ENCODE measurements at regions not wholly inside any gene's neighbourhood (a gene's known extent, or its start where the extent isn't known, plus 50 kb on each side); places are given as distances from the start of the nearest gene placed in this dataset.

DNA sequence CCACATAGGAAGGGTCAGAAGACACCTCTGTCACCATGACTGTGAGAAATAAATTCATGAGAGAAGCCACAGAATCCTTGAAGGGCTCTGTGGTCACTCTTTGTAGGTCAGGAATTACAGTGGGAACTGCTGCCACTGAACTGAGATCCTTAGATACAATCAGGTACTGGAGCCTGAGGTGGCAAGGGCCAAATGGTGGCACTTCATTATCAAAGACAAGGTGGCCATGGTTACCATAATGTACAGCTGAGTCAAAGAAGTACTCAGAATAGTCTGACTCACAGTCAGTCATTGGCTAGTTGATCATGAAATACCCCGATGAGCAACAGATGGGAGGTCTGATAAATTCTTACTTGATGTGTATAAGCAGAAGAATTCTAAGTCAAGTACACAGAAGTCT, 131.9 kb downstream of the RTL3 start:
- in situ Hi-C loops (cut with MboI), result no loop called here
- Histone ChIP-seq H3K27me3 (ENCODE audit: control insufficient read depth in 2 of 2, insufficient read depth in 2 of 2, low read length in 2 of 2) (no peaks in the 10 kb centered on the region), H2AFZ (ENCODE audit: low read depth, low read length) (no peak overlapping the region), H3K9me1 (ENCODE audit: control insufficient read depth, insufficient read depth, low read length) (no peaks in the 10 kb centered on the region), H3K9ac (ENCODE audit: insufficient read depth in 1 of 2, low read depth in 2 of 2, low read length in 2 of 2) (no peak overlapping the region), H3K79me2 (ENCODE audit: control insufficient read depth, insufficient read depth, low read length) (no peaks in the 10 kb centered on the region), H3K36me3 (ENCODE audit: control insufficient read depth, insufficient read depth, low read length) (no peaks in the 10 kb centered on the region), H4K20me1 (replicated peaks; ENCODE audit: control insufficient read depth, insufficient read depth, low read length) (no peaks in the 10 kb centered on the region), H3K9me3 (replicated peaks; ENCODE audit: control insufficient read depth, insufficient read depth, low read depth, low read length) (no peaks in the 10 kb centered on the region), H3K4me3 (no peak overlapping the region), H3K4me1 (replicated peaks in 1 of 2; ENCODE audit: control insufficient read depth in 2 of 2, insufficient read depth in 2 of 2, low read length in 2 of 2) (no peaks in the 10 kb centered on the region), H3K4me2 (ENCODE audit: insufficient read depth, low read length) (no peak overlapping the region), H3K27ac (ENCODE audit: extremely low read depth, low read depth, low read length) (no peak overlapping the region)
- ChIA-PET POLR2A (no interaction called here), CTCF (ENCODE audit: low intra/inter-chr PET ratio) (no interaction called here)
- intact Hi-C loops (cut with micrococcal nuclease), result no loop called here
- TF ChIP-seq RFX1 (IDR thresholded peaks at IDR 0.05), result no peak
- TF ChIP-seq, protein P1, sequence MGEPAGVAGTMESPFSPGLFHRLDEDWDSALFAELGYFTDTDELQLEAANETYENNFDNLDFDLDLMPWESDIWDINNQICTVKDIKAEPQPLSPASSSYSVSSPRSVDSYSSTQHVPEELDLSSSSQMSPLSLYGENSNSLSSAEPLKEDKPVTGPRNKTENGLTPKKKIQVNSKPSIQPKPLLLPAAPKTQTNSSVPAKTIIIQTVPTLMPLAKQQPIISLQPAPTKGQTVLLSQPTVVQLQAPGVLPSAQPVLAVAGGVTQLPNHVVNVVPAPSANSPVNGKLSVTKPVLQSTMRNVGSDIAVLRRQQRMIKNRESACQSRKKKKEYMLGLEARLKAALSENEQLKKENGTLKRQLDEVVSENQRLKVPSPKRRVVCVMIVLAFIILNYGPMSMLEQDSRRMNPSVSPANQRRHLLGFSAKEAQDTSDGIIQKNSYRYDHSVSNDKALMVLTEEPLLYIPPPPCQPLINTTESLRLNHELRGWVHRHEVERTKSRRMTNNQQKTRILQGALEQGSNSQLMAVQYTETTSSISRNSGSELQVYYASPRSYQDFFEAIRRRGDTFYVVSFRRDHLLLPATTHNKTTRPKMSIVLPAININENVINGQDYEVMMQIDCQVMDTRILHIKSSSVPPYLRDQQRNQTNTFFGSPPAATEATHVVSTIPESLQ (CRISPR knock-in tag; IDR thresholded peaks at IDR 0.05), result no peak
- ATAC-seq (no peak), FAIRE-seq (no peak), DNase-seq (ENCODE audit: extremely low read depth in 1 of 4, low spot score in 3 of 4) (no peak)
- 0% methylated on average over 1 of the region's 1 CpG for WGBS (ENCODE audit: insufficient coverage, low coverage, missing lambda C conversion rate)
- no TSS peak for BruUV-seq (replicated peaks)

DNA sequence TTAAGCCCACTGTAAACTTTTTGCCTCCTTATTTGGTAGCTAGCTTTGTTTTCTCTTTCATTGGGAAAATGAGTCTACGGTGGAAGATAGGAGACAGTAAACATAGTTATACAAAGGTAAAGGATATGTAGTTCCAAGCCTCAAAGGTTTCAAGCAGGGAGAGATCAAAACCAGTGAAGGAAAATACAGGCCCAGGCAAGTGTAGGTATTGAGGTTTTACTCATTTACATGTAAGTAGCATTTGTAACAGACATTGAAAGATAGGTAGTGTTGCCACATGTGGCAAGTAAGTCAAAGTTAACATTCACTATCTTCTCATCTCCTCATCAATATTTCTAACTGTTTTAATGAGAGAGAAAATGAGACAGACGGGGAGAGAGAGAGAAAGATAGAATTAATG, 136.5 kb downstream of the RTL3 start:
- intact Hi-C loops (cut with micrococcal nuclease), result no loop called here
- POLR2A ChIA-PET, result no interaction called here
- no peaks in the 10 kb centered on the region for H3K4me1 ChIP-seq (replicated peaks in 1 of 2; ENCODE audit: control insufficient read depth in 2 of 2, insufficient read depth in 2 of 2, low read length in 2 of 2)
- no peak for FAIRE-seq
- no peak overlapping the region for H3K4me3 ChIP-seq
- H3K9me3 ChIP-seq (replicated peaks; ENCODE audit: control insufficient read depth, insufficient read depth, low read depth, low read length), result no peaks in the 10 kb centered on the region
- ATAC-seq, result no peak
- H3K79me2 ChIP-seq (ENCODE audit: control insufficient read depth, insufficient read depth, low read length), result no peaks in the 10 kb centered on the region
- H3K27me3 ChIP-seq (ENCODE audit: control insufficient read depth in 2 of 2, insufficient read depth in 2 of 2, low read length in 2 of 2), result no peaks in the 10 kb centered on the region
- no peaks in the 10 kb centered on the region for H4K20me1 ChIP-seq (replicated peaks; ENCODE audit: control insufficient read depth, insufficient read depth, low read length)
- no peak overlapping the region for H2AFZ ChIP-seq (ENCODE audit: low read depth, low read length)
- CTCF ChIA-PET (ENCODE audit: low intra/inter-chr PET ratio), result no interaction called here
- BruUV-seq (replicated peaks), result no TSS peak
- no peak for DNase-seq (ENCODE audit: extremely low read depth in 1 of 4, low spot score in 3 of 4)
- no peak overlapping the region for H3K27ac ChIP-seq (ENCODE audit: extremely low read depth, low read depth, low read length)
- in situ Hi-C loops (cut with MboI), result no loop called here
- 0% methylated on average over 2 of the region's 2 CpGs for WGBS (ENCODE audit: insufficient coverage, low coverage, missing lambda C conversion rate)
- H3K9ac ChIP-seq (ENCODE audit: insufficient read depth in 1 of 2, low read depth in 2 of 2, low read length in 2 of 2), result no peak overlapping the region
- H3K4me2 ChIP-seq (ENCODE audit: insufficient read depth, low read length), result no peak overlapping the region
- H3K36me3 ChIP-seq (ENCODE audit: control insufficient read depth, insufficient read depth, low read length), result no peaks in the 10 kb centered on the region
- H3K9me1 ChIP-seq (ENCODE audit: control insufficient read depth, insufficient read depth, low read length), result no peaks in the 10 kb centered on the region
- TF ChIP-seq, protein P2, sequence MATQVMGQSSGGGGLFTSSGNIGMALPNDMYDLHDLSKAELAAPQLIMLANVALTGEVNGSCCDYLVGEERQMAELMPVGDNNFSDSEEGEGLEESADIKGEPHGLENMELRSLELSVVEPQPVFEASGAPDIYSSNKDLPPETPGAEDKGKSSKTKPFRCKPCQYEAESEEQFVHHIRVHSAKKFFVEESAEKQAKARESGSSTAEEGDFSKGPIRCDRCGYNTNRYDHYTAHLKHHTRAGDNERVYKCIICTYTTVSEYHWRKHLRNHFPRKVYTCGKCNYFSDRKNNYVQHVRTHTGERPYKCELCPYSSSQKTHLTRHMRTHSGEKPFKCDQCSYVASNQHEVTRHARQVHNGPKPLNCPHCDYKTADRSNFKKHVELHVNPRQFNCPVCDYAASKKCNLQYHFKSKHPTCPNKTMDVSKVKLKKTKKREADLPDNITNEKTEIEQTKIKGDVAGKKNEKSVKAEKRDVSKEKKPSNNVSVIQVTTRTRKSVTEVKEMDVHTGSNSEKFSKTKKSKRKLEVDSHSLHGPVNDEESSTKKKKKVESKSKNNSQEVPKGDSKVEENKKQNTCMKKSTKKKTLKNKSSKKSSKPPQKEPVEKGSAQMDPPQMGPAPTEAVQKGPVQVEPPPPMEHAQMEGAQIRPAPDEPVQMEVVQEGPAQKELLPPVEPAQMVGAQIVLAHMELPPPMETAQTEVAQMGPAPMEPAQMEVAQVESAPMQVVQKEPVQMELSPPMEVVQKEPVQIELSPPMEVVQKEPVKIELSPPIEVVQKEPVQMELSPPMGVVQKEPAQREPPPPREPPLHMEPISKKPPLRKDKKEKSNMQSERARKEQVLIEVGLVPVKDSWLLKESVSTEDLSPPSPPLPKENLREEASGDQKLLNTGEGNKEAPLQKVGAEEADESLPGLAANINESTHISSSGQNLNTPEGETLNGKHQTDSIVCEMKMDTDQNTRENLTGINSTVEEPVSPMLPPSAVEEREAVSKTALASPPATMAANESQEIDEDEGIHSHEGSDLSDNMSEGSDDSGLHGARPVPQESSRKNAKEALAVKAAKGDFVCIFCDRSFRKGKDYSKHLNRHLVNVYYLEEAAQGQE (IDR thresholded peaks at IDR 0.05; ENCODE audit: borderline replicate concordance), result no peak
- TF ChIP-seq, protein P2 (CRISPR knock-in tag; IDR thresholded peaks at IDR 0.05; ENCODE audit: low read depth), result no peak
- TF ChIP-seq CBX2 (IDR thresholded peaks at IDR 0.05; ENCODE audit: insufficient read depth, low read length, poor library complexity, severe bottlenecking), result no peak
- TF ChIP-seq, protein P3, sequence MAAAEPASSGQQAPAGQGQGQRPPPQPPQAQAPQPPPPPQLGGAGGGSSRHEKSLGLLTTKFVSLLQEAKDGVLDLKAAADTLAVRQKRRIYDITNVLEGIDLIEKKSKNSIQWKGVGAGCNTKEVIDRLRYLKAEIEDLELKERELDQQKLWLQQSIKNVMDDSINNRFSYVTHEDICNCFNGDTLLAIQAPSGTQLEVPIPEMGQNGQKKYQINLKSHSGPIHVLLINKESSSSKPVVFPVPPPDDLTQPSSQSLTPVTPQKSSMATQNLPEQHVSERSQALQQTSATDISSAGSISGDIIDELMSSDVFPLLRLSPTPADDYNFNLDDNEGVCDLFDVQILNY (CRISPR knock-in tag; IDR thresholded peaks at IDR 0.05), result no peak

All from K562 (cell line).